WERI-Rb-1 (cell line): ENCODE measurements at regions not wholly inside any gene's neighbourhood (a gene's known extent, or its start where the extent isn't known, plus 50 kb on each side); places are given as distances from the start of the nearest gene placed in this dataset.

ENCODE experiments used
- DNase-seq: peaks from one replicate; pipeline ENCODE4 v3.0.0-alpha.2; 2020
- H3K27ac ChIP-seq: fragments of 250-450 bp; sonication (Bioruptor Pico); 2 replicates; pipeline ENCODE4 v1.5.1; 2020; ENCODE audit warnings: mild to moderate bottlenecking, moderate library complexity
- H3K27me3 ChIP-seq: fragments of 250-450 bp; sonication (Bioruptor Pico); 2 replicates; pipeline ENCODE4 v1.5.1; 2021; ENCODE audit warnings: mild to moderate bottlenecking, low read depth, moderate library complexity; ENCODE audit not compliant: insufficient read depth, severe bottlenecking
- H3K36me3 ChIP-seq: fragments of 250-450 bp; sonication (Bioruptor Pico); 2 replicates; pipeline ENCODE4 v1.5.1; 2020; ENCODE audit warnings: mild to moderate bottlenecking, moderate library complexity
- H3K4me3 ChIP-seq: 2 replicates; pipeline ENCODE4 v1.5.1; 2011; ENCODE audit warnings: low read depth, mild to moderate bottlenecking, control low read depth, low read length
- H3K9me3 ChIP-seq: fragments of 250-450 bp; sonication (Bioruptor Pico); 2 replicates; pipeline ENCODE4 v1.5.1; 2021; ENCODE audit warnings: mild to moderate bottlenecking, moderate library complexity; ENCODE audit not compliant: severe bottlenecking
- CTCF ChIP-seq: IDR thresholded peaks from 2 replicates; pipeline ENCODE4 v1.5.1; 2011; ENCODE audit warnings: low read depth, mild to moderate bottlenecking, control low read depth, inconsistent platforms, low read length

- no peak overlapping the region for H3K4me3 ChIP-seq
- TF ChIP-seq CTCF, result no peak
- H3K27ac ChIP-seq, result no peak overlapping the region
- no peaks in the 10 kb centered on the region for H3K9me3 ChIP-seq
- H3K36me3 ChIP-seq, result no peaks in the 10 kb centered on the region
- H3K27me3 ChIP-seq, result peaks cover 87% of the 10 kb centered on the region
- no peak for DNase-seq
These were observed 172.0 kb upstream of the B3GAT1 start for GRCh38 chr11:134584001-134584561.

GRCh38 chr11:134583397-134583990, 171.5 kb upstream of the B3GAT1 start:
- no peak for TF ChIP-seq CTCF
- Histone ChIP-seq H3K27me3 (peaks cover 92% of the 10 kb centered on the region), H3K36me3 (no peaks in the 10 kb centered on the region), H3K27ac (no peak overlapping the region), H3K4me3 (no peak overlapping the region), H3K9me3 (no peaks in the 10 kb centered on the region)
- no peak for DNase-seq

- no peak overlapping the region for H3K27ac ChIP-seq
- TF ChIP-seq CTCF, result no peak
These were observed 170.7 kb upstream of the B3GAT1 start for GRCh38 chr11:134582770-134583095.

GRCh38 chr11:134581966-134582769, 170.1 kb upstream of the B3GAT1 start:
- Histone ChIP-seq H3K9me3 (no peaks in the 10 kb centered on the region), H3K36me3 (no peaks in the 10 kb centered on the region), H3K27me3 (peaks cover 96% of the 10 kb centered on the region), H3K27ac (no peak overlapping the region), H3K4me3 (no peak overlapping the region)
- no peak for DNase-seq
- TF ChIP-seq CTCF, result no peak

More at GRCh38 chr11:134582770-134583095, 170.7 kb upstream of the B3GAT1 start:
- DNase-seq, result no peak
- Histone ChIP-seq H3K36me3 (no peaks in the 10 kb centered on the region), H3K9me3 (no peaks in the 10 kb centered on the region), H3K27me3 (peaks cover 96% of the 10 kb centered on the region), H3K4me3 (no peak overlapping the region)

- Histone ChIP-seq H3K9me3 (no peaks in the 10 kb centered on the region), H3K27ac (no peak overlapping the region), H3K36me3 (no peaks in the 10 kb centered on the region), H3K4me3 (no peak overlapping the region), H3K27me3 (peaks cover 89% of the 10 kb centered on the region)
- no peak for DNase-seq
- TF ChIP-seq CTCF, result no peak
These were observed 169.1 kb upstream of the B3GAT1 start for GRCh38 chr11:134581121-134581626.
